ENCODE measurements at regions not wholly inside any gene's neighbourhood (a gene's known extent, or its start where the extent isn't known, plus 50 kb on each side); places are given as distances from the start of the nearest gene placed in this dataset.
A peak's percentile ranks its signal among the peaks of the same experiment; 100 is the strongest.
"Not testable (repeated sequence)": the region's sequence is repeated elsewhere in the genome, so short reads cannot be mapped to it uniquely, and the experiment has no call there.

- DNase-seq: no peak
These were observed 464.1 kb downstream of the SEMA3D start for GRCh38 chr7:84722734-84723133.

- DNase-seq: no peak
These were observed 464.8 kb downstream of the SEMA3D start for GRCh38 chr7:84722086-84722485.

GRCh38 chr7:84720456-84721097 is 466.3 kb downstream of the SEMA3D start:
- no peak for DNase-seq

- peak; percentile 73 for DNase-seq
These were observed 472.1 kb downstream of the SEMA3D start for GRCh38 chr7:84714765-84715164.

GRCh38 chr7:84712374-84713121 is 474.3 kb downstream of the SEMA3D start:
- DNase-seq: no peak

- DNase-seq: not testable (repeated sequence)
These were observed 476.3 kb downstream of the SEMA3D start for GRCh38 chr7:84710538-84710937.

- no peak for DNase-seq
These were observed 481.1 kb downstream of the SEMA3D start for GRCh38 chr7:84705706-84706105.

GRCh38 chr7:84705079-84705478 is 481.8 kb downstream of the SEMA3D start:
- no peak for DNase-seq

- no peak for DNase-seq
These were observed 482.5 kb downstream of the SEMA3D start for GRCh38 chr7:84704380-84704779.

- DNase-seq: peak; percentile 36
These were observed 485.1 kb downstream of the SEMA3D start for GRCh38 chr7:84701524-84702306.

- DNase-seq: no peak
These were observed 486.1 kb downstream of the SEMA3D start for GRCh38 chr7:84700563-84701370.

GRCh38 chr7:84697506-84697905 is 489.4 kb downstream of the SEMA3D start:
- DNase-seq: no peak

- no peak for DNase-seq
These were observed 493.4 kb downstream of the SEMA3D start for GRCh38 chr7:84693483-84693882.

GRCh38 chr7:84688671-84689070 is 494.1 kb upstream of the SEMA3A start:
- DNase-seq: no peak

- no peak for DNase-seq
These were observed 491.8 kb upstream of the SEMA3A start for GRCh38 chr7:84686373-84686772.

- no peak for DNase-seq
These were observed 490.4 kb upstream of the SEMA3A start for GRCh38 chr7:84684836-84685480.

GRCh38 chr7:84682543-84682942 is 488.0 kb upstream of the SEMA3A start:
- no peak for DNase-seq

GRCh38 chr7:84678841-84679240 is 484.3 kb upstream of the SEMA3A start:
- DNase-seq: no peak

GRCh38 chr7:84677117-84677732 is 482.6 kb upstream of the SEMA3A start:
- DNase-seq: no peak

- DNase-seq: no peak
These were observed 481.0 kb upstream of the SEMA3A start for GRCh38 chr7:84675633-84676034.

GRCh38 chr7:84674236-84674913 is 479.8 kb upstream of the SEMA3A start:
- no peak for DNase-seq
